C4-2B (cell line): ENCODE measurements at regions not wholly inside any gene's neighbourhood (a gene's known extent, or its start where the extent isn't known, plus 50 kb on each side); places are given as distances from the start of the nearest gene placed in this dataset.

Experiments used
- CTCF ChIP-seq: fragments of 450-650 bp; conservative IDR thresholded peaks from 2 replicates; pipeline ENCODE4 v1.5.1; 2017; ENCODE audit warnings: mild to moderate bottlenecking
- ZFX ChIP-seq: fragments of 450-650 bp; IDR thresholded peaks from 2 replicates; pipeline ENCODE4 v1.6.1; 2017

GRCh38 chr4:159042868-159043267 lies 60.0 kb upstream of the RAPGEF2 start:
- TF ChIP-seq CTCF: no peak
- no peak for TF ChIP-seq ZFX
